OCI-LY3 (cell line): ENCODE measurements at regions not wholly inside any gene's neighbourhood (a gene's known extent, or its start where the extent isn't known, plus 50 kb on each side); places are given as distances from the start of the nearest gene placed in this dataset.

Experiments
- CTCF ChIP-seq: fragments of 200-600, 300-600 bp; sonication (generic); IDR thresholded peaks from 2 replicates; pipeline ENCODE4 v1.5.1; 2014; ENCODE audit warnings: antibody characterized with exemption, low read length, low read depth
- EZH2phosphoT487 ChIP-seq: fragments of 200-600 bp; shearing (Covaris generic); IDR thresholded peaks from 2 replicates; pipeline ENCODE4 v1.6.1; 2018; ENCODE audit warnings: antibody characterized with exemption, mixed run types, low read depth

- no peak for TF ChIP-seq CTCF
- no peak for TF ChIP-seq EZH2phosphoT487
These were observed 272.3 kb upstream of the NOVA1 start for GRCh38 chr14:26870096-26870495.
